Adrenal gland (tissue), 9 donors: ENCODE measurements at regions not wholly inside any gene's neighbourhood (a gene's known extent, or its start where the extent isn't known, plus 50 kb on each side); places are given as distances from the start of the nearest gene placed in this dataset.

ENCODE experiments used
- DNase-seq, 7 donors: peaks; one replicate each; pipeline ENCODE4 v3.0.0-alpha.2; 2019 to 2020
- H3K27ac ChIP-seq, 5 donors: fragments of 200-600 bp; sonication (generic) in 4 of 5; 1 replicate in 3 of 5; 2 replicates in 2 of 5; pipeline versions ENCODE4 v1.5.1 to v1.8.0; 2016 to 2020; ENCODE audit warnings: mild to moderate bottlenecking in 1 of 5
- H3K27me3 ChIP-seq: fragments of 200-600 bp; 2 replicates; pipeline ENCODE4 v1.8.0; 2021
- H3K36me3 ChIP-seq, 2 donors: fragments of 200-600 bp; replicated peaks in 1 of 2; 1 replicate in 1 of 2; 2 replicates in 1 of 2; pipeline versions ENCODE4 v1.5.1 to v1.8.0; 2018 to 2022
- H3K4me1 ChIP-seq, 2 donors: fragments of 200-600 bp; replicated peaks in 1 of 2; 1 replicate in 1 of 2; 2 replicates in 1 of 2; pipeline versions ENCODE4 v1.5.1 to v1.8.0; 2018 to 2021
- H3K4me3 ChIP-seq, 4 donors: fragments of 200-600 bp; sonication (generic) in 3 of 4; one replicate each; pipeline ENCODE4 v1.5.1; 2016 to 2018
- H3K9me3 ChIP-seq, 3 donors: fragments of 200-600 bp; sonication (generic) in 1 of 3; replicated peaks in 1 of 3; 1 replicate in 2 of 3; 2 replicates in 1 of 3; pipeline versions ENCODE4 v1.5.1 to v1.8.0; 2016 to 2021
- CTCF ChIP-seq, 6 experiments: fragments of 450-650 bp in 4 of 6; fragments of 200-600 bp in 2 of 6; sonication (generic) in 1 of 6; IDR thresholded peaks; 1 replicate in 5 of 6; 2 replicates in 1 of 6; pipeline versions ENCODE4 v1.5.1 to v1.8.0; 2016 to 2021; ENCODE audit warnings: antibody characterized with exemption in 6 of 6, mild to moderate bottlenecking in 2 of 6, moderate library complexity in 1 of 6
- POLR2A ChIP-seq, 2 donors: fragments of 450-650 bp; IDR thresholded peaks; one replicate each; pipeline ENCODE4 v1.6.1; 2017; ENCODE audit warnings: antibody characterized with exemption in 2 of 2, mild to moderate bottlenecking in 2 of 2, moderate library complexity in 1 of 2
- WGBS, 4 donors: extraction: QIAGEN DNeasy Blood & Tissue Kit in 2 of 4; methylation state at CpG; one replicate each; pipeline versions ENCODE4 v1.1.5 to v1.1.7; 2013 to 2017; 5-methylcytosine and 5-hydroxymethylcytosine counted together
- intact Hi-C, 2 donors: fragments of 100-400 bp; cut with DNase I; formaldehyde crosslinking; loops; one replicate each; pipeline versions ENCODE4 v1.14.1 to v1.15.0; 2022 to 2023
- donor health status: healthy with polysubstance abuse.
- donor health status: Bipolar disorder and iron deficiency.
- donor health status: DM: yes; HTN: yes; CAD: no.
- donor health status: DM: no; HTN: no; CAD: no.
- donor health status: DM: no; HTN: no; CAD: no.

GRCh38 chr5:121667292-121667691, 184.4 kb upstream of the FTMT start:
- Histone ChIP-seq H3K4me3 (no peak overlapping the region), H3K9me3 (no peaks in the 10 kb centered on the region), H3K4me1 (no peaks in the 10 kb centered on the region), H3K27ac (no peak overlapping the region), H3K36me3 (no peaks in the 10 kb centered on the region), H3K27me3 (no peaks in the 10 kb centered on the region)
- no peak for DNase-seq
- TF ChIP-seq POLR2A (IDR thresholded peaks at IDR 0.05), result no peak
- WGBS, 4 donors, result 40 to 52% (median 42%) methylated on average over 3 of the region's 3 CpGs
- intact Hi-C loops, result no loop called here

GRCh38 chr5:121668635-121669034, 183.0 kb upstream of the FTMT start:
- intact Hi-C loops, result no loop called here
- H3K27me3 ChIP-seq, result no peaks in the 10 kb centered on the region
- WGBS, 4 donors, result 35 to 55% (median 42%) methylated on average over 1 of the region's 1 CpG
- TF ChIP-seq POLR2A (IDR thresholded peaks at IDR 0.05) (no peak), CTCF (IDR thresholded peaks at IDR 0.05) (no peak)
- no peaks in the 10 kb centered on the region for H3K9me3 ChIP-seq
- H3K36me3 ChIP-seq, result no peaks in the 10 kb centered on the region
- no peak for DNase-seq
- H3K4me3 ChIP-seq, result no peak overlapping the region
- H3K27ac ChIP-seq, result no peak overlapping the region
- no peaks in the 10 kb centered on the region for H3K4me1 ChIP-seq

- Histone ChIP-seq H3K9me3 (no peaks in the 10 kb centered on the region), H3K27me3 (no peaks in the 10 kb centered on the region), H3K4me3 (no peak overlapping the region), H3K36me3 (no peaks in the 10 kb centered on the region), H3K4me1 (no peaks in the 10 kb centered on the region), H3K27ac (no peak overlapping the region)
- no peak for DNase-seq
- TF ChIP-seq POLR2A (IDR thresholded peaks at IDR 0.05), result no peak
- no peak for TF ChIP-seq CTCF (IDR thresholded peaks at IDR 0.05)
- intact Hi-C loops, result no loop called here
- WGBS, 4 donors, result 42 to 68% (median 61%) methylated on average over 2 of the region's 2 CpGs
Observed at GRCh38 chr5:121671624-121672023, 180.1 kb upstream of the FTMT start.

- Histone ChIP-seq H3K36me3 (no peaks in the 10 kb centered on the region), H3K27me3 (no peaks in the 10 kb centered on the region), H3K27ac (no peak overlapping the region), H3K9me3 (no peaks in the 10 kb centered on the region), H3K4me1 (no peaks in the 10 kb centered on the region), H3K4me3 (no peak overlapping the region)
- no peak for DNase-seq
- intact Hi-C loops, result no loop called here
- 53 to 71% (median 66%) methylated on average over 2 of the region's 2 CpGs for whole genome bisulfite sequencing, 4 donors
- TF ChIP-seq CTCF (IDR thresholded peaks at IDR 0.05), result no peak
- TF ChIP-seq POLR2A (IDR thresholded peaks at IDR 0.05), result no peak
Observed at GRCh38 chr5:121675924-121676323, 175.8 kb upstream of the FTMT start.

- Histone ChIP-seq H3K27me3 (no peaks in the 10 kb centered on the region), H3K27ac (no peak overlapping the region), H3K4me3 (no peak overlapping the region), H3K4me1 (no peaks in the 10 kb centered on the region), H3K9me3 (no peaks in the 10 kb centered on the region), H3K36me3 (no peaks in the 10 kb centered on the region)
- no peak for TF ChIP-seq POLR2A (IDR thresholded peaks at IDR 0.05)
- TF ChIP-seq CTCF (IDR thresholded peaks at IDR 0.05), result no peak
- intact Hi-C loops, result no loop called here
- WGBS, 4 donors, result 81 to 87% (median 83%) methylated on average over 6 of the region's 6 CpGs
- no peak for DNase-seq
Observed at GRCh38 chr5:121681229-121681855, 170.3 kb upstream of the FTMT start.
